NCI-H2171 (cell line): ENCODE measurements at regions not wholly inside any gene's neighbourhood (a gene's known extent, or its start where the extent isn't known, plus 50 kb on each side); places are given as distances from the start of the nearest gene placed in this dataset.
"Not testable (repeated sequence)": the region's sequence is repeated elsewhere in the genome, so short reads cannot be mapped to it uniquely, and the experiment has no call there.

Experiments
- DNase-seq: peaks from one replicate; lab custom pipeline; 2025; lab: John Stamatoyannopoulos, UW

GRCh38 chr15:77896147-77897112 is 181.1 kb downstream of the TBC1D2B start:
- not testable (repeated sequence) for DNase-seq

GRCh38 chr15:77895742-77896141 is 181.8 kb downstream of the TBC1D2B start:
- DNase-seq = no peak

GRCh38 chr15:77895145-77895544 is 182.4 kb downstream of the TBC1D2B start:
- not testable (repeated sequence) for DNase-seq

- DNase-seq = peak; percentile 26
Observed at GRCh38 chr15:77893671-77894640, 183.6 kb downstream of the TBC1D2B start.

- not testable (repeated sequence) for DNase-seq
Observed at GRCh38 chr15:77893246-77893645, 184.3 kb downstream of the TBC1D2B start.

GRCh38 chr15:77892335-77892734 is 185.2 kb downstream of the TBC1D2B start:
- no peak for DNase-seq

- DNase-seq = not testable (repeated sequence)
Observed at GRCh38 chr15:77891862-77892261, 185.6 kb downstream of the TBC1D2B start.

GRCh38 chr15:77890911-77891801 is 186.4 kb downstream of the TBC1D2B start:
- DNase-seq = peak; percentile 20

GRCh38 chr15:77889828-77890725 is 187.4 kb downstream of the TBC1D2B start:
- not testable (repeated sequence) for DNase-seq

GRCh38 chr15:77889009-77889806 is 188.3 kb downstream of the TBC1D2B start:
- DNase-seq = no peak

- DNase-seq = not testable (repeated sequence)
Observed at GRCh38 chr15:77887563-77888429, 189.7 kb downstream of the TBC1D2B start.

GRCh38 chr15:77886805-77887448 is 190.6 kb downstream of the TBC1D2B start:
- no peak for DNase-seq

GRCh38 chr15:77885877-77886500 is 191.5 kb downstream of the TBC1D2B start:
- DNase-seq = not testable (repeated sequence)

GRCh38 chr15:77883012-77883411 is 194.5 kb downstream of the TBC1D2B start:
- not testable (repeated sequence) for DNase-seq

GRCh38 chr15:77881950-77882349 is 195.6 kb downstream of the TBC1D2B start:
- no peak for DNase-seq

- DNase-seq = not testable (repeated sequence)
Observed at GRCh38 chr15:77881535-77881934, 196.0 kb downstream of the TBC1D2B start.

GRCh38 chr15:77879466-77879865 is 198.0 kb downstream of the TBC1D2B start:
- DNase-seq = not testable (repeated sequence)
